Peyer's patch (tissue), 4 donors: ENCODE measurements at regions not wholly inside any gene's neighbourhood (a gene's known extent, or its start where the extent isn't known, plus 50 kb on each side); places are given as distances from the start of the nearest gene placed in this dataset.

ENCODE experiments used
- POLR2A ChIP-seq, 2 donors: fragments of 450-650 bp; IDR thresholded peaks; one replicate each; pipeline ENCODE4 v1.5.1; 2017; ENCODE audit warnings: antibody characterized with exemption in 2 of 2, mild to moderate bottlenecking in 2 of 2, moderate library complexity in 2 of 2
- TF ChIP-seq, protein P1 (sequence below), 6 experiments: fragments of 450-650 bp in 4 of 6; fragments of 200-600 bp in 2 of 6; sonication (generic) in 1 of 6; IDR thresholded peaks; one replicate each; pipeline ENCODE4 v1.5.1; 2017 to 2019; ENCODE audit warnings: antibody characterized with exemption in 6 of 6, mild to moderate bottlenecking in 3 of 6, moderate library complexity in 1 of 6

- TF ChIP-seq, protein P1, sequence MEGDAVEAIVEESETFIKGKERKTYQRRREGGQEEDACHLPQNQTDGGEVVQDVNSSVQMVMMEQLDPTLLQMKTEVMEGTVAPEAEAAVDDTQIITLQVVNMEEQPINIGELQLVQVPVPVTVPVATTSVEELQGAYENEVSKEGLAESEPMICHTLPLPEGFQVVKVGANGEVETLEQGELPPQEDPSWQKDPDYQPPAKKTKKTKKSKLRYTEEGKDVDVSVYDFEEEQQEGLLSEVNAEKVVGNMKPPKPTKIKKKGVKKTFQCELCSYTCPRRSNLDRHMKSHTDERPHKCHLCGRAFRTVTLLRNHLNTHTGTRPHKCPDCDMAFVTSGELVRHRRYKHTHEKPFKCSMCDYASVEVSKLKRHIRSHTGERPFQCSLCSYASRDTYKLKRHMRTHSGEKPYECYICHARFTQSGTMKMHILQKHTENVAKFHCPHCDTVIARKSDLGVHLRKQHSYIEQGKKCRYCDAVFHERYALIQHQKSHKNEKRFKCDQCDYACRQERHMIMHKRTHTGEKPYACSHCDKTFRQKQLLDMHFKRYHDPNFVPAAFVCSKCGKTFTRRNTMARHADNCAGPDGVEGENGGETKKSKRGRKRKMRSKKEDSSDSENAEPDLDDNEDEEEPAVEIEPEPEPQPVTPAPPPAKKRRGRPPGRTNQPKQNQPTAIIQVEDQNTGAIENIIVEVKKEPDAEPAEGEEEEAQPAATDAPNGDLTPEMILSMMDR (IDR thresholded peaks at IDR 0.05) = no peak
- TF ChIP-seq POLR2A (IDR thresholded peaks at IDR 0.05) = no peak
These were observed 86.4 kb downstream of the CBLN1 start for GRCh38 chr16:49195237-49195548.
